Activated naive CD4-positive, alpha-beta T cell treated with anti-CD3 and anti-CD28 coated beads for 36 hours (primary cell): ENCODE measurements at regions not wholly inside any gene's neighbourhood (a gene's known extent, or its start where the extent isn't known, plus 50 kb on each side); places are given as distances from the start of the nearest gene placed in this dataset.

Source experiments
- CTCF ChIA-PET: fragments of 350-600 bp; sonication (Branson Sonifier 250); formaldehyde crosslinking; loops from one replicate; lab custom pipeline; 2021; ENCODE audit warnings: antibody characterized with exemption; lab: Charles Lee
- DNase-seq: peaks from one replicate; pipeline ENCODE4 v3.0.0-alpha.2; 2020
- H3K27ac Mint-ChIP-seq: one replicate; pipeline ENCODE4 v1.8.0; 2021; ENCODE audit warnings: mild to moderate bottlenecking, mixed read lengths
- H3K27me3 Mint-ChIP-seq: one replicate; pipeline ENCODE4 v1.8.0; 2021; ENCODE audit warnings: low read depth, mixed read lengths
- H3K36me3 Mint-ChIP-seq: one replicate; pipeline ENCODE4 v1.8.0; 2021; ENCODE audit warnings: low read depth, mixed read lengths
- H3K4me1 Mint-ChIP-seq: one replicate; pipeline ENCODE4 v1.8.0; 2021; ENCODE audit warnings: low read depth, mixed read lengths
- H3K4me3 Mint-ChIP-seq: one replicate; pipeline ENCODE4 v1.8.0; 2021; ENCODE audit warnings: mild to moderate bottlenecking, moderate library complexity, mixed read lengths
- H3K9me3 Mint-ChIP-seq: one replicate; pipeline ENCODE4 v1.8.0; 2021; ENCODE audit warnings: mixed read lengths
- intact Hi-C: fragments of 100-400 bp; cut with micrococcal nuclease; formaldehyde crosslinking; loops from one replicate; pipeline ENCODE4 v1.15.1; 2023

- CTCF ChIA-PET, result no interaction called here
- Mint-ChIP-seq H3K36me3 (no peaks in the 10 kb centered on the region), H3K4me3 (no peak overlapping the region), H3K27ac (no peak overlapping the region), H3K4me1 (no peaks in the 10 kb centered on the region), H3K9me3 (peaks cover 2% of the 10 kb centered on the region), H3K27me3 (peaks cover 2% of the 10 kb centered on the region)
- intact Hi-C loops, result no loop called here
- DNase-seq, result no peak
Measured at GRCh38 chr6:148658681-148659430, 88.0 kb upstream of the UST start.

- CTCF ChIA-PET, result no interaction called here
- H3K4me3 Mint-ChIP-seq, result no peak overlapping the region
- no peaks in the 10 kb centered on the region for H3K4me1 Mint-ChIP-seq
- no peaks in the 10 kb centered on the region for H3K27me3 Mint-ChIP-seq
- intact Hi-C loops, result no loop called here
- DNase-seq, result no peak
- peaks cover 3% of the 10 kb centered on the region for H3K36me3 Mint-ChIP-seq
- no peak overlapping the region for H3K27ac Mint-ChIP-seq
- H3K9me3 Mint-ChIP-seq, result peaks cover 39% of the 10 kb centered on the region
Measured at GRCh38 chr6:148667395-148667794, 79.4 kb upstream of the UST start.

GRCh38 chr6:148671085-148671484 is 75.7 kb upstream of the UST start:
- H3K9me3 Mint-ChIP-seq, result peaks cover 45% of the 10 kb centered on the region
- no peak overlapping the region for H3K4me3 Mint-ChIP-seq
- no peak for DNase-seq
- H3K4me1 Mint-ChIP-seq, result no peaks in the 10 kb centered on the region
- H3K27ac Mint-ChIP-seq, result no peak overlapping the region
- peaks cover 1% of the 10 kb centered on the region for H3K27me3 Mint-ChIP-seq
- peaks cover 3% of the 10 kb centered on the region for H3K36me3 Mint-ChIP-seq
- intact Hi-C loops, result no loop called here
- CTCF ChIA-PET, result no interaction called here

GRCh38 chr6:148671952-148672351 is 74.9 kb upstream of the UST start:
- no peak for DNase-seq
- Mint-ChIP-seq H3K9me3 (peaks cover 37% of the 10 kb centered on the region), H3K4me3 (no peak overlapping the region), H3K27me3 (peaks cover 4% of the 10 kb centered on the region), H3K4me1 (no peaks in the 10 kb centered on the region), H3K27ac (no peak overlapping the region), H3K36me3 (peaks cover 3% of the 10 kb centered on the region)
- intact Hi-C loops, result no loop called here
- CTCF ChIA-PET, result interaction anchor here (0.7 kb wide), 1 partner anchor 302 kb away, joined by 3 read pairs; no protein-coding TSS in a partner anchor

- CTCF ChIA-PET, result no interaction called here
Measured at GRCh38 chr6:148674306-148674705, 72.5 kb upstream of the UST start.

GRCh38 chr6:148677594-148678476 is 69.0 kb upstream of the UST start:
- no peak overlapping the region for H3K27ac Mint-ChIP-seq
- H3K36me3 Mint-ChIP-seq, result no peaks in the 10 kb centered on the region
- no peak overlapping the region for H3K4me3 Mint-ChIP-seq
- peaks cover 2% of the 10 kb centered on the region for H3K9me3 Mint-ChIP-seq
- H3K4me1 Mint-ChIP-seq, result no peaks in the 10 kb centered on the region
- DNase-seq, result no peak
- CTCF ChIA-PET, result no interaction called here
- intact Hi-C loops, result no loop called here
- H3K27me3 Mint-ChIP-seq, result peaks cover 11% of the 10 kb centered on the region

More at GRCh38 chr6:148674306-148674705, 72.5 kb upstream of the UST start:
- no peak for DNase-seq
- Mint-ChIP-seq H3K27me3 (peaks cover 8% of the 10 kb centered on the region), H3K4me1 (no peaks in the 10 kb centered on the region), H3K36me3 (peaks cover 3% of the 10 kb centered on the region), H3K27ac (no peak overlapping the region), H3K9me3 (peaks cover 22% of the 10 kb centered on the region), H3K4me3 (no peak overlapping the region)
- intact Hi-C loops, result no loop called here

- Mint-ChIP-seq H3K4me3 (no peak overlapping the region), H3K27ac (no peak overlapping the region), H3K36me3 (no peaks in the 10 kb centered on the region), H3K9me3 (no peaks in the 10 kb centered on the region), H3K4me1 (no peaks in the 10 kb centered on the region), H3K27me3 (peaks cover 11% of the 10 kb centered on the region)
- CTCF ChIA-PET, result no interaction called here
- no peak for DNase-seq
- intact Hi-C loops, result no loop called here
Measured at GRCh38 chr6:148678682-148679081, 68.1 kb upstream of the UST start.

GRCh38 chr6:148681666-148682065 is 65.2 kb upstream of the UST start:
- Mint-ChIP-seq H3K27me3 (peaks cover 7% of the 10 kb centered on the region), H3K36me3 (no peaks in the 10 kb centered on the region), H3K4me3 (no peak overlapping the region), H3K4me1 (no peaks in the 10 kb centered on the region), H3K27ac (no peak overlapping the region), H3K9me3 (no peaks in the 10 kb centered on the region)
- intact Hi-C loops, result no loop called here
- CTCF ChIA-PET, result no interaction called here
- DNase-seq, result no peak

GRCh38 chr6:148682252-148682651 is 64.6 kb upstream of the UST start:
- no peak overlapping the region for H3K4me3 Mint-ChIP-seq
- no peaks in the 10 kb centered on the region for H3K9me3 Mint-ChIP-seq
- CTCF ChIA-PET, result no interaction called here
- no peaks in the 10 kb centered on the region for H3K36me3 Mint-ChIP-seq
- H3K27me3 Mint-ChIP-seq, result peaks cover 7% of the 10 kb centered on the region
- intact Hi-C loops, result no loop called here
- no peak for DNase-seq
- no peak overlapping the region for H3K27ac Mint-ChIP-seq
- no peaks in the 10 kb centered on the region for H3K4me1 Mint-ChIP-seq

- H3K9me3 Mint-ChIP-seq, result no peaks in the 10 kb centered on the region
- H3K4me3 Mint-ChIP-seq, result no peak overlapping the region
- no peak overlapping the region for H3K27ac Mint-ChIP-seq
- H3K36me3 Mint-ChIP-seq, result no peaks in the 10 kb centered on the region
- intact Hi-C loops, result no loop called here
- DNase-seq, result no peak
- no peaks in the 10 kb centered on the region for H3K4me1 Mint-ChIP-seq
- H3K27me3 Mint-ChIP-seq, result peaks cover 3% of the 10 kb centered on the region
- CTCF ChIA-PET, result no interaction called here
Measured at GRCh38 chr6:148682990-148683389, 63.8 kb upstream of the UST start.

GRCh38 chr6:148689168-148689567 is 57.7 kb upstream of the UST start:
- CTCF ChIA-PET, result interaction anchor here (0.6 kb wide), 3 partner anchors 9 to 160 kb away, joined by 3 to 4 read pairs (median 4); no protein-coding TSS in a partner anchor
- Mint-ChIP-seq H3K9me3 (no peaks in the 10 kb centered on the region), H3K36me3 (no peaks in the 10 kb centered on the region), H3K27ac (no peak overlapping the region), H3K27me3 (no peaks in the 10 kb centered on the region), H3K4me3 (no peak overlapping the region), H3K4me1 (no peaks in the 10 kb centered on the region)
- intact Hi-C loops, result no loop called here
- no peak for DNase-seq

- Mint-ChIP-seq H3K27ac (no peak overlapping the region), H3K9me3 (no peaks in the 10 kb centered on the region), H3K4me1 (no peaks in the 10 kb centered on the region), H3K27me3 (peaks cover 2% of the 10 kb centered on the region), H3K36me3 (no peaks in the 10 kb centered on the region), H3K4me3 (no peak overlapping the region)
- CTCF ChIA-PET, result interaction anchor here (0.7 kb wide), 1 partner anchor 99 kb away, joined by 3 read pairs; no protein-coding TSS in a partner anchor
- no peak for DNase-seq
- intact Hi-C loops, result no loop called here
Measured at GRCh38 chr6:148693882-148694484, 52.8 kb upstream of the UST start.
